Body of pancreas (tissue), 4 donors: ENCODE measurements at regions not wholly inside any gene's neighbourhood (a gene's known extent, or its start where the extent isn't known, plus 50 kb on each side); places are given as distances from the start of the nearest gene placed in this dataset.

Experiments used
- POLR2A ChIP-seq, 3 donors: fragments of 450-650 bp; IDR thresholded peaks; one replicate each; pipeline ENCODE4 v1.6.1; 2016; ENCODE audit warnings: antibody characterized with exemption in 3 of 3, mild to moderate bottlenecking in 2 of 3
- TF ChIP-seq, protein P1 (sequence below), 7 experiments: fragments of 450-650 bp in 4 of 7; fragments of 200-600 bp in 3 of 7; sonication (generic) in 3 of 7; IDR thresholded peaks; one replicate each; pipeline ENCODE4 v1.5.1; 2016 to 2019; ENCODE audit warnings: antibody characterized with exemption in 7 of 7

DNA sequence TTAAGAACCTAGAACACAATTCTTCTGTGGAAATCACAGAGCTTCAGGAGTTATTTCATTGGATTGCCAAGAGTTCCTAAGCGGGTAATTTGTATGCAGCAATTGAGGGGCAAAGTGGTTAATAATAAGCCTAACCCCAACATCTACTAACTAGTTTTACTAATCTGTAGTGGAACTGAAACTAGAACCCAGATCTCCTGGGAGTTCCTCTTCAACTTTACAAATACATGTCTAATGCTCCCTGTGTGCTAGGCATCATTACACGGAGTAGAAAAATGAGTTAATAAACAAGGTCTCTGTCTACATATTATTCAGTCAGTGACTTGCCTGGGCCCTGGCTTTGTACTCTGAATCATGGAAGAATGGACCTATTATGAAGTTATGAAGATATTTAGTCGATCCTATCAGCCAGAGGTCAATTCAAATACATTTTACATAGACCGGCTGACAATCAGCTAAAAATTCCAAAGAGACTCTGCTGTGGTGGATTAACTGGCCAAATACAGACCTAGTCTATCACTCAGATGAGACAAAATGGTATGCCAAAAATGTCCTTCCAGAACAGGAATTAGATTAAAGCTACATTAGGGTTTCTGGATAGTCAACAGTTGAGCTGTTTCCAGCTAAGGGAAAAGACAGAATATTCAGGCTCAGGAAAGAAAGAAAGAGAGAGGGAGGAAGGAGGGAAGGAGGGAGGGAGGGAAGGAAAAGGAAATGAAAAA, 326.0 kb downstream of the FBXW7 start:
- TF ChIP-seq, protein P1, sequence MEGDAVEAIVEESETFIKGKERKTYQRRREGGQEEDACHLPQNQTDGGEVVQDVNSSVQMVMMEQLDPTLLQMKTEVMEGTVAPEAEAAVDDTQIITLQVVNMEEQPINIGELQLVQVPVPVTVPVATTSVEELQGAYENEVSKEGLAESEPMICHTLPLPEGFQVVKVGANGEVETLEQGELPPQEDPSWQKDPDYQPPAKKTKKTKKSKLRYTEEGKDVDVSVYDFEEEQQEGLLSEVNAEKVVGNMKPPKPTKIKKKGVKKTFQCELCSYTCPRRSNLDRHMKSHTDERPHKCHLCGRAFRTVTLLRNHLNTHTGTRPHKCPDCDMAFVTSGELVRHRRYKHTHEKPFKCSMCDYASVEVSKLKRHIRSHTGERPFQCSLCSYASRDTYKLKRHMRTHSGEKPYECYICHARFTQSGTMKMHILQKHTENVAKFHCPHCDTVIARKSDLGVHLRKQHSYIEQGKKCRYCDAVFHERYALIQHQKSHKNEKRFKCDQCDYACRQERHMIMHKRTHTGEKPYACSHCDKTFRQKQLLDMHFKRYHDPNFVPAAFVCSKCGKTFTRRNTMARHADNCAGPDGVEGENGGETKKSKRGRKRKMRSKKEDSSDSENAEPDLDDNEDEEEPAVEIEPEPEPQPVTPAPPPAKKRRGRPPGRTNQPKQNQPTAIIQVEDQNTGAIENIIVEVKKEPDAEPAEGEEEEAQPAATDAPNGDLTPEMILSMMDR (IDR thresholded peaks at IDR 0.05): no peak
- no peak for TF ChIP-seq POLR2A (IDR thresholded peaks at IDR 0.05)
